DND-41 (cell line): ENCODE measurements at regions not wholly inside any gene's neighbourhood (a gene's known extent, or its start where the extent isn't known, plus 50 kb on each side); places are given as distances from the start of the nearest gene placed in this dataset.
"Not testable (repeated sequence)": the region's sequence is repeated elsewhere in the genome, so short reads cannot be mapped to it uniquely, and the experiment has no call there.

ENCODE experiments used
- ATAC-seq: fragments of 200-7000 bp; cut with Tn5 transposase; 3 replicates; pipeline ENCODE4 v1.9.1; 2021; ENCODE audit warnings: low read depth; ENCODE audit not compliant: insufficient read depth
- DNase-seq: peaks from one replicate; pipeline ENCODE4 v3.0.0-alpha.2; 2020
- H2AFZ ChIP-seq: 2 replicates; pipeline ENCODE4 v1.6.0; 2012; ENCODE audit warnings: low read depth, low read length
- H3K27ac ChIP-seq: 2 replicates; pipeline ENCODE4 v1.5.1; 2012; ENCODE audit warnings: low read length, inconsistent platforms
- H3K27me3 ChIP-seq: fragments of 200-600 bp; sonication (generic); 2 replicates; pipeline ENCODE4 v1.6.0; 2012; ENCODE audit warnings: low read length, mild to moderate bottlenecking, inconsistent platforms; ENCODE audit not compliant: insufficient read depth, poor library complexity
- H3K36me3 ChIP-seq: 2 replicates; pipeline ENCODE4 v1.5.1; 2012; ENCODE audit warnings: low read length, inconsistent platforms; ENCODE audit not compliant: insufficient read depth
- H3K4me1 ChIP-seq: 2 replicates; pipeline ENCODE4 v1.5.1; 2012; ENCODE audit warnings: mild to moderate bottlenecking, low read length; ENCODE audit not compliant: insufficient read depth
- H3K4me2 ChIP-seq: 2 replicates; pipeline ENCODE4 v1.6.0; 2012; ENCODE audit warnings: mild to moderate bottlenecking, moderate library complexity, low read length, inconsistent platforms; ENCODE audit not compliant: insufficient read depth
- H3K4me3 ChIP-seq, 2 experiments: fragments of 200-600 bp in 1 of 2; shearing (Covaris generic) in 1 of 2; 2 replicates each; pipeline ENCODE4 v1.5.1; 2012 to 2016; ENCODE audit warnings: inconsistent platforms in 2 of 2, low read length in 2 of 2, mild to moderate bottlenecking in 2 of 2, low read depth in 1 of 2, moderate library complexity in 1 of 2
- H3K79me2 ChIP-seq: 2 replicates; pipeline ENCODE4 v1.6.0; 2012; ENCODE audit warnings: low read length, inconsistent platforms; ENCODE audit not compliant: insufficient read depth
- H3K9ac ChIP-seq: 2 replicates; pipeline ENCODE4 v1.6.0; 2012; ENCODE audit warnings: low read depth, mild to moderate bottlenecking, inconsistent platforms, low read length, moderate library complexity
- H3K9me3 ChIP-seq: 2 replicates; pipeline ENCODE4 v1.5.1; 2012; ENCODE audit warnings: low read length, moderate library complexity, mild to moderate bottlenecking, inconsistent platforms; ENCODE audit not compliant: insufficient read depth, severe bottlenecking
- H4K20me1 ChIP-seq: 2 replicates; pipeline ENCODE4 v1.6.0; 2012; ENCODE audit warnings: low read length; ENCODE audit not compliant: insufficient read depth
- CTCF ChIP-seq: IDR thresholded peaks from 2 replicates; pipeline ENCODE4 v1.5.1; 2012; ENCODE audit warnings: borderline replicate concordance, low read length, moderate library complexity, mild to moderate bottlenecking; ENCODE audit not compliant: poor library complexity, severe bottlenecking; ENCODE audit errors: extremely low read depth
- EZH2 ChIP-seq: IDR thresholded peaks from 3 replicates; pipeline ENCODE4 v1.6.1; 2012; ENCODE audit warnings: borderline replicate concordance, low read depth, mild to moderate bottlenecking, moderate library complexity, low read length, inconsistent platforms; ENCODE audit not compliant: severe bottlenecking

- H3K4me3 ChIP-seq: no peak overlapping the region
- no peak overlapping the region for H2AFZ ChIP-seq
- H3K9ac ChIP-seq: no peak overlapping the region
- H3K79me2 ChIP-seq: no peaks in the 10 kb centered on the region
- TF ChIP-seq EZH2 (no peak), CTCF (no peak)
- no peak overlapping the region for H3K4me2 ChIP-seq
- ATAC-seq: no peak
- no peaks in the 10 kb centered on the region for H3K36me3 ChIP-seq
- H3K9me3 ChIP-seq: no peaks in the 10 kb centered on the region
- no peak overlapping the region for H3K27ac ChIP-seq
- DNase-seq: no peak
- no peaks in the 10 kb centered on the region for H4K20me1 ChIP-seq
- no peaks in the 10 kb centered on the region for H3K4me1 ChIP-seq
- H3K27me3 ChIP-seq: no peaks in the 10 kb centered on the region
These were observed 159.1 kb downstream of the LIG4 start for GRCh38 chr13:108056278-108056677.

GRCh38 chr13:108049211-108049610 lies 166.1 kb downstream of the LIG4 start:
- no peaks in the 10 kb centered on the region for H3K4me1 ChIP-seq
- DNase-seq (no peak), ATAC-seq (no peak)
- H3K27me3 ChIP-seq: no peaks in the 10 kb centered on the region
- H3K4me2 ChIP-seq: no peak overlapping the region
- H3K4me3 ChIP-seq: no peak overlapping the region
- H3K9me3 ChIP-seq: no peaks in the 10 kb centered on the region
- TF ChIP-seq EZH2 (no peak), CTCF (no peak)
- H3K36me3 ChIP-seq: no peaks in the 10 kb centered on the region
- no peaks in the 10 kb centered on the region for H3K79me2 ChIP-seq
- H3K9ac ChIP-seq: no peak overlapping the region
- no peaks in the 10 kb centered on the region for H4K20me1 ChIP-seq
- H3K27ac ChIP-seq: no peak overlapping the region
- no peak overlapping the region for H2AFZ ChIP-seq

- no peak for ATAC-seq
- no peaks in the 10 kb centered on the region for H3K4me1 ChIP-seq
- H3K27me3 ChIP-seq: no peaks in the 10 kb centered on the region
- no peak overlapping the region for H2AFZ ChIP-seq
- H3K36me3 ChIP-seq: no peaks in the 10 kb centered on the region
- no peak for DNase-seq
- no peak overlapping the region for H3K27ac ChIP-seq
- H3K9me3 ChIP-seq: no peaks in the 10 kb centered on the region
- H3K4me2 ChIP-seq: no peak overlapping the region
- no peak for TF ChIP-seq EZH2
- no peak for TF ChIP-seq CTCF
- no peak overlapping the region for H3K4me3 ChIP-seq
- H3K9ac ChIP-seq: no peak overlapping the region
- no peaks in the 10 kb centered on the region for H4K20me1 ChIP-seq
- no peaks in the 10 kb centered on the region for H3K79me2 ChIP-seq
These were observed 170.4 kb downstream of the LIG4 start for GRCh38 chr13:108044954-108045353.

- H2AFZ ChIP-seq, H3K36me3 ChIP-seq, DNase-seq, H4K20me1 ChIP-seq, ATAC-seq, H3K9me3 ChIP-seq, H3K79me2 ChIP-seq, H3K4me1 ChIP-seq, H3K27ac ChIP-seq, H3K4me2 ChIP-seq, H3K9ac ChIP-seq, H3K27me3 ChIP-seq, H3K4me3 ChIP-seq: not testable (repeated sequence)
These were observed 172.5 kb downstream of the LIG4 start for GRCh38 chr13:108042866-108043265.
